SH-SY5Y (cell line): ENCODE measurements at regions not wholly inside any gene's neighbourhood (a gene's known extent, or its start where the extent isn't known, plus 50 kb on each side); places are given as distances from the start of the nearest gene placed in this dataset.

ENCODE experiments used
- GATA2 ChIP-seq: IDR thresholded peaks from 2 replicates; pipeline ENCODE4 v1.6.1; 2011; ENCODE audit warnings: mild to moderate bottlenecking, low read depth, low read length
- GATA3 ChIP-seq: IDR thresholded peaks from 2 replicates; pipeline ENCODE4 v1.6.1; 2011; ENCODE audit warnings: low read depth, mild to moderate bottlenecking, low read length, moderate library complexity

DNA sequence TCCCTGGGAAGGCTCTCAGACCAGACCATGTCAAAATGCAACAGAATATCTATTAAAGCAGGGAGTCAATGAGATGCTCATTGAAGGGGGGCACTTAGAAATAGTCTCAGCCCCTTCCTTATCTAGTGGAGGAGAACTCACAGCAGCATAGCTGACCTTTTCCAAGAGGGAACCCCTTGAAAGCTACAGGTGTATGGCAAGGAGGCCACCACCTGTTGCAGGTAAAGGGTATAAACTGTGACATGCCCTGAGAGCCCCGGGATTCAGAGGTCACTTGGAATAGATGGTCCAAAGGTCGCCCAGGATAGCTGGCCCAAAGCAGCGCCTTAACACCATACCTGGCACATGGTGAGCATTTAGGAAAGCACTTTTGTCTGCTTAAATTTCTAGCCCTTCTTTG is 120.2 kb upstream of the RPL38 start:
- no peak for TF ChIP-seq GATA2
- no peak for TF ChIP-seq GATA3
